HG02852 (cell line): ENCODE measurements at regions not wholly inside any gene's neighbourhood (a gene's known extent, or its start where the extent isn't known, plus 50 kb on each side); places are given as distances from the start of the nearest gene placed in this dataset.

Experiments
- ATAC-seq: cut with Tn5 transposase; IDR thresholded peaks from one replicate; pipeline ENCODE4 v1.9.1; 2021; ENCODE audit warnings: mild to moderate bottlenecking, moderate library complexity; ENCODE audit not compliant: unreplicated experiment

- ATAC-seq, result no peak
These were observed 646.2 kb downstream of the BRD1 start for GRCh38 chr22:49181431-49181830.

GRCh38 chr22:49180683-49181024, 647.0 kb downstream of the BRD1 start:
- ATAC-seq, result no peak

- no peak for ATAC-seq
These were observed 647.6 kb downstream of the BRD1 start for GRCh38 chr22:49179886-49180682.

GRCh38 chr22:49179175-49179574, 648.5 kb downstream of the BRD1 start:
- ATAC-seq, result no peak

GRCh38 chr22:49178246-49179005, 649.2 kb downstream of the BRD1 start:
- no peak for ATAC-seq

GRCh38 chr22:49177666-49178065, 650.0 kb downstream of the BRD1 start:
- no peak for ATAC-seq

- no peak for ATAC-seq
These were observed 650.7 kb downstream of the BRD1 start for GRCh38 chr22:49176956-49177355.

- ATAC-seq, result no peak
These were observed 657.6 kb downstream of the BRD1 start for GRCh38 chr22:49170053-49170452.

GRCh38 chr22:49169074-49169744, 658.5 kb downstream of the BRD1 start:
- ATAC-seq, result no peak

- no peak for ATAC-seq
These were observed 659.4 kb downstream of the BRD1 start for GRCh38 chr22:49168219-49168813.

- no peak for ATAC-seq
These were observed 660.9 kb downstream of the BRD1 start for GRCh38 chr22:49166746-49167145.

- ATAC-seq, result no peak
These were observed 661.5 kb downstream of the BRD1 start for GRCh38 chr22:49166211-49166610.

GRCh38 chr22:49164773-49165320, 662.8 kb downstream of the BRD1 start:
- no peak for ATAC-seq

GRCh38 chr22:49163960-49164690, 663.5 kb downstream of the BRD1 start:
- ATAC-seq, result no peak

GRCh38 chr22:49163258-49163959, 664.3 kb downstream of the BRD1 start:
- ATAC-seq, result no peak

GRCh38 chr22:49162841-49163240, 664.8 kb downstream of the BRD1 start:
- no peak for ATAC-seq

GRCh38 chr22:49161002-49161850, 666.4 kb downstream of the BRD1 start:
- no peak for ATAC-seq

GRCh38 chr22:49160261-49161001, 667.2 kb downstream of the BRD1 start:
- ATAC-seq, result no peak
